ENCODE measurements at regions not wholly inside any gene's neighbourhood (a gene's known extent, or its start where the extent isn't known, plus 50 kb on each side); places are given as distances from the start of the nearest gene placed in this dataset.

- Histone ChIP-seq H3K36me3 (replicated peaks in 1 of 2; ENCODE audit: control extremely low read depth in 1 of 2, control insufficient read depth in 1 of 2, extremely low read depth in 1 of 2, insufficient read depth in 2 of 2, low read length in 1 of 2) (no peaks in the 10 kb centered on the region), H3K4me3 (ENCODE audit: control extremely low read depth in 1 of 5, extremely low read depth in 1 of 5, insufficient read depth in 1 of 5, low read depth in 2 of 5, low read length in 4 of 5) (no peak overlapping the region), H3K79me2 (ENCODE audit: control insufficient read depth, insufficient read depth, low read length) (no peaks in the 10 kb centered on the region), H4K20me1 (ENCODE audit: control insufficient read depth, insufficient read depth, low read length, poor library complexity, severe bottlenecking) (no peaks in the 10 kb centered on the region), H3K27ac (ENCODE audit: low read length in 2 of 2) (no peak overlapping the region), H3K9ac (ENCODE audit: low read length) (no peak overlapping the region), H3K4me1 (ENCODE audit: control insufficient read depth in 2 of 2, insufficient read depth in 2 of 2, low read length in 2 of 2) (no peaks in the 10 kb centered on the region), H3K9me3 (ENCODE audit: control extremely low read depth in 1 of 3, control insufficient read depth in 2 of 3, insufficient read depth in 1 of 3, low read length in 2 of 3) (no peaks in the 10 kb centered on the region), H2AFZ (ENCODE audit: insufficient read depth, low read depth, low read length, poor library complexity, severe bottlenecking) (no peak overlapping the region), H3K27me3 (replicated peaks in 1 of 4; ENCODE audit: control extremely low read depth in 1 of 4, control insufficient read depth in 3 of 4, insufficient read depth in 4 of 4, low read length in 3 of 4) (no peaks in the 10 kb centered on the region), H3K4me2 (replicated peaks; ENCODE audit: low read depth, low read length, poor library complexity, severe bottlenecking) (no peak overlapping the region)
- Mint-ChIP-seq H3K4me3 (no peak overlapping the region), H3K27me3 (peaks cover 4% of the 10 kb centered on the region), H3K4me1 (no peaks in the 10 kb centered on the region), H3K27ac (no peak overlapping the region), H3K9me3 (ENCODE audit: insufficient read depth) (no peaks in the 10 kb centered on the region)
- CTCF ChIA-PET, result interaction anchor here (0.9 to 3.1 kb wide), 12 partner anchors 9 to 1254 kb away, joined by 3 to 35 read pairs (median 4); no protein-coding TSS in a partner anchor
- DNase-seq (no peak), ATAC-seq (ENCODE audit: low read depth) (no peak)
- TF ChIP-seq EZH2 (IDR thresholded peaks at IDR 0.05; ENCODE audit: borderline replicate concordance, insufficient read depth, low read depth, low read length, poor library complexity, severe bottlenecking) (no peak), CTCF (IDR thresholded peaks at IDR 0.05) (no peak)
- POLR2A ChIA-PET, result no interaction called here
- intact Hi-C loops (cut with micrococcal nuclease), result loop anchor here (5.0 kb wide), 2 partner anchors 127 to 307 kb away; partner anchors contain the start of genes KLHDC2 and RPS29
- 67% methylated on average over 1 of the region's 2 CpGs for WGBS (ENCODE audit: insufficient coverage)
These were observed 125.5 kb downstream of the RPS29 start for GRCh38 chr14:49460662-49461061.

GRCh38 chr14:49456589-49456988 is 129.6 kb downstream of the RPS29 start:
- H3K4me1 Mint-ChIP-seq, result no peaks in the 10 kb centered on the region
- no CpG with 5 or more reads among the region's 2 CpGs for WGBS (ENCODE audit: insufficient coverage)
- no peaks in the 10 kb centered on the region for H3K4me1 ChIP-seq (ENCODE audit: control insufficient read depth in 2 of 2, insufficient read depth in 2 of 2, low read length in 2 of 2)
- no peaks in the 10 kb centered on the region for H3K27me3 ChIP-seq (replicated peaks in 1 of 4; ENCODE audit: control extremely low read depth in 1 of 4, control insufficient read depth in 3 of 4, insufficient read depth in 4 of 4, low read length in 3 of 4)
- H3K4me2 ChIP-seq (replicated peaks; ENCODE audit: low read depth, low read length, poor library complexity, severe bottlenecking), result no peak overlapping the region
- H3K4me3 Mint-ChIP-seq, result no peak overlapping the region
- no peak overlapping the region for H3K4me3 ChIP-seq (ENCODE audit: control extremely low read depth in 1 of 5, extremely low read depth in 1 of 5, insufficient read depth in 1 of 5, low read depth in 2 of 5, low read length in 4 of 5)
- H3K27ac Mint-ChIP-seq, result no peak overlapping the region
- no peak overlapping the region for H3K27ac ChIP-seq (ENCODE audit: low read length in 2 of 2)
- TF ChIP-seq EZH2 (IDR thresholded peaks at IDR 0.05; ENCODE audit: borderline replicate concordance, insufficient read depth, low read depth, low read length, poor library complexity, severe bottlenecking), result no peak
- TF ChIP-seq CTCF (IDR thresholded peaks at IDR 0.05), result no peak
- no peaks in the 10 kb centered on the region for H3K9me3 Mint-ChIP-seq (ENCODE audit: insufficient read depth)
- no peaks in the 10 kb centered on the region for H3K9me3 ChIP-seq (ENCODE audit: control extremely low read depth in 1 of 3, control insufficient read depth in 2 of 3, insufficient read depth in 1 of 3, low read length in 2 of 3)
- H4K20me1 ChIP-seq (ENCODE audit: control insufficient read depth, insufficient read depth, low read length, poor library complexity, severe bottlenecking), result no peaks in the 10 kb centered on the region
- ChIA-PET POLR2A (no interaction called here), CTCF (no interaction called here)
- peaks cover 19% of the 10 kb centered on the region for H3K27me3 Mint-ChIP-seq
- no peaks in the 10 kb centered on the region for H3K79me2 ChIP-seq (ENCODE audit: control insufficient read depth, insufficient read depth, low read length)
- intact Hi-C loops (cut with micrococcal nuclease), result no loop called here
- no peak overlapping the region for H3K9ac ChIP-seq (ENCODE audit: low read length)
- DNase-seq (no peak), ATAC-seq (ENCODE audit: low read depth) (no peak)
- H3K36me3 ChIP-seq (replicated peaks in 1 of 2; ENCODE audit: control extremely low read depth in 1 of 2, control insufficient read depth in 1 of 2, extremely low read depth in 1 of 2, insufficient read depth in 2 of 2, low read length in 1 of 2), result no peaks in the 10 kb centered on the region
- no peak overlapping the region for H2AFZ ChIP-seq (ENCODE audit: insufficient read depth, low read depth, low read length, poor library complexity, severe bottlenecking)
